AG04449 (cell line): ENCODE measurements at regions not wholly inside any gene's neighbourhood (a gene's known extent, or its start where the extent isn't known, plus 50 kb on each side); places are given as distances from the start of the nearest gene placed in this dataset.
"Not testable (repeated sequence)": the region's sequence is repeated elsewhere in the genome, so short reads cannot be mapped to it uniquely, and the experiment has no call there.

ENCODE experiments used
- CTCF ChIA-PET: fragments of 350-600 bp; formaldehyde crosslinking; extraction: SDS; loops from one replicate; lab custom pipeline; 2021; ENCODE audit warnings: antibody characterized with exemption; lab: Yijun Ruan, JAX
- POLR2A ChIA-PET: fragments of 400-600, 350-600 bp; formaldehyde crosslinking; extraction: SDS; loops from one replicate; lab custom pipeline; 2020; ENCODE audit warnings: antibody characterized with exemption, inconsistent platforms; lab: Yijun Ruan, JAX
- DNase-seq: peaks from one replicate; pipeline ENCODE4 v3.0.0-alpha.2; 2010; ENCODE audit warnings: low read depth, low spot score
- H3K4me3 ChIP-seq: 2 replicates; pipeline ENCODE4 v1.5.1; 2011; ENCODE audit warnings: low read depth, mild to moderate bottlenecking, control low read depth, low read length
- TF ChIP-seq, protein P1 (sequence below): IDR thresholded peaks from one replicate; pipeline ENCODE4 v1.5.1; 2011; ENCODE audit warnings: mild to moderate bottlenecking, moderate library complexity, low read length, control low read depth, inconsistent platforms; ENCODE audit not compliant: insufficient read depth; ENCODE audit errors: missing control alignments

DNA sequence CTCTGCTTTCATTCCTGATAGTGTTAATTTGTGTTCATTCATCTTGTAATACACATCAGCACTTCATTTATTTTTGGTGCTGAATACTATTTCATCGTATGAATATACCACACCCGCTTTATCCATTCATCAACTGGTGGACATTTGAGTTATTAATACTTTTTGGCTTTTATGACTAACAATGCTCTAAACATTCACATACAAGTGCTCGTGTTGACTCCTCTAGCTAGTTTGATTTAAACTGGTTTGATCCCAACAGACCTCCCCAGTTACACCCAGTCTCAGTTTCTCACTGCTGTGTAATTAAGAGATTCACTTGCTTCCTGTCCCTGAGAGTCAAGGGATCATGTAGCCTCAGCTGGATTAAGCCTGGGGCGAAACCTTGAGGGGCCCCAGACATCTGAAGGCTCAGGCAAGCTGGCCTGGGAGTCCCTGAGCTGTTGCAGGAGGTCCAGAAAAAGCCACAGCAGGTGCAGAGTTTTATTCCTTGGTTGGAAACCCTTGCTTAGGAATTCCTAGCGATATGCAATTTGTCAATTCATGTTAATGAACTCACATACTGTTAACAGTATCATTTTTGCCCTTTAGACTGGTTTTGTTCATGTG lies 52.8 kb upstream of the CLDN24 start:
- no peak for DNase-seq
- ChIA-PET POLR2A (no interaction called here), CTCF (no interaction called here)
- TF ChIP-seq, protein P1, sequence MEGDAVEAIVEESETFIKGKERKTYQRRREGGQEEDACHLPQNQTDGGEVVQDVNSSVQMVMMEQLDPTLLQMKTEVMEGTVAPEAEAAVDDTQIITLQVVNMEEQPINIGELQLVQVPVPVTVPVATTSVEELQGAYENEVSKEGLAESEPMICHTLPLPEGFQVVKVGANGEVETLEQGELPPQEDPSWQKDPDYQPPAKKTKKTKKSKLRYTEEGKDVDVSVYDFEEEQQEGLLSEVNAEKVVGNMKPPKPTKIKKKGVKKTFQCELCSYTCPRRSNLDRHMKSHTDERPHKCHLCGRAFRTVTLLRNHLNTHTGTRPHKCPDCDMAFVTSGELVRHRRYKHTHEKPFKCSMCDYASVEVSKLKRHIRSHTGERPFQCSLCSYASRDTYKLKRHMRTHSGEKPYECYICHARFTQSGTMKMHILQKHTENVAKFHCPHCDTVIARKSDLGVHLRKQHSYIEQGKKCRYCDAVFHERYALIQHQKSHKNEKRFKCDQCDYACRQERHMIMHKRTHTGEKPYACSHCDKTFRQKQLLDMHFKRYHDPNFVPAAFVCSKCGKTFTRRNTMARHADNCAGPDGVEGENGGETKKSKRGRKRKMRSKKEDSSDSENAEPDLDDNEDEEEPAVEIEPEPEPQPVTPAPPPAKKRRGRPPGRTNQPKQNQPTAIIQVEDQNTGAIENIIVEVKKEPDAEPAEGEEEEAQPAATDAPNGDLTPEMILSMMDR = no peak
- no peak overlapping the region for H3K4me3 ChIP-seq

DNA sequence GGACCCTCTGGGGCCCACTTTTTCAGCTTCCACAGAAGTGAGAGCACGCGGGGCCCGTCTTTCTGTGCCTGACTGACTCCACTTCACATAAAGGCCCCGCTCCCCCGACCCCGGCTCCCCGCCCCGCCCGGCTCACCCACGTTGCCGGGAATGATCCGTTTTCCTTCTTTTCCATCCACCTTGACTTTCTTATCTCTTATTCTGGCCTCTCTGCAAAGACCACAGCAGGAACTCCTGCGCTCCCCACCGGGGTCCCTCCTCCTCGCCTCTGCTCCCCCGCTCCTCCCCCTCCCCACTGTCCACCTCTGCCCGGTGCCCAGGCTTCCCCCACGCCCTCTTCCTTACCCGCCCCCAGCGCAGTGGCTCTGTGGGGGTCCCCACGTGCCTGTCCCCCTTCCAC lies 54.2 kb upstream of the CLDN24 start:
- TF ChIP-seq, protein P1 = no peak
- POLR2A ChIA-PET = no interaction called here
- DNase-seq = no peak
- CTCF ChIA-PET = no interaction called here
- no peak overlapping the region for H3K4me3 ChIP-seq

DNA sequence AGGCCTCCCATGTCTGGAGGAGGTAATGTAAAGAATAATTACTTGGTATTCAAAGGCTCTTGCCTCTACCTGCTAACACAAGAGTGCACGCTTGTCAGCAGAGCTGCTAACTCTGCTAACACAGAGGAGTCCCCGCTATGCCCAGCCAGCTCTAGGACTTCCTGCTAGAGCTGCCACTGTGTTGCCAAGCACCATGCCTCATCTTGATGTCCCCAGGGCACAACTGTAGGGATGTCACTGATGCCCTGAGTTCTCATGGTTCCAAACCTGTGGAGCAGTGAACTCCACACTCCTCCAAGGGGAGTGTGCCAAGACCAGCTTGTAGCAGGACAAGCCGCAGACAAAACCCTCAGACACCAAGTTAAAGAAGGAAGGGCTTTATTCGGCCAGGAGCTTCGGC lies 55.3 kb upstream of the CLDN24 start:
- POLR2A ChIA-PET = no interaction called here
- TF ChIP-seq, protein P1 = no peak

DNA sequence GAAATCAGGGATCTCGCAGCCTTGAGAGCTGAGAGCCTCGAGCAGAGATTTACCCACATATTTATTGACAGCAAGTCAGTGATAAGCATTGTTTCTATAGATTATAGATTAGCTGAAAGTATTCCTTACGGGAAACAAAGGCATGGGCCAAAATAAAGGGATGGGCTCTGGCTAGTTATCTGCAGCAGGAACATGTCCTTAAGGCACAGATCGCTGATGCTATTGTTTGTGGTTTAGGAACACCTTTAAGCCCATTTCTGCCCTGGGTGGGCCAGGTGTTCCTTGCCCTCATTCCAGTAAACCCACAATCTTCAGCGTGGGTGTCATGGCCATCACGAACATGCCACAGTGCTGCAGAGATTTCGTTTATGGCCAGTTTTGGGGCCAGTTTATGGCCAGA lies 56.1 kb upstream of the CLDN24 start:
- CTCF ChIA-PET = interaction anchor here (1.3 to 1.8 kb wide), 3 partner anchors 10 to 21 kb away, joined by 3 to 5 read pairs (median 4); no protein-coding TSS in a partner anchor
- H3K4me3 ChIP-seq, POLR2A ChIA-PET, DNase-seq: not testable (repeated sequence)

More for the DNA sequence above, 55.3 kb upstream of the CLDN24 start:
- DNase-seq = no peak
- H3K4me3 ChIP-seq = no peak overlapping the region
- CTCF ChIA-PET = interaction anchor here (1.3 kb wide), 1 partner anchor 22 kb away, joined by 4 read pairs; no protein-coding TSS in a partner anchor

DNA sequence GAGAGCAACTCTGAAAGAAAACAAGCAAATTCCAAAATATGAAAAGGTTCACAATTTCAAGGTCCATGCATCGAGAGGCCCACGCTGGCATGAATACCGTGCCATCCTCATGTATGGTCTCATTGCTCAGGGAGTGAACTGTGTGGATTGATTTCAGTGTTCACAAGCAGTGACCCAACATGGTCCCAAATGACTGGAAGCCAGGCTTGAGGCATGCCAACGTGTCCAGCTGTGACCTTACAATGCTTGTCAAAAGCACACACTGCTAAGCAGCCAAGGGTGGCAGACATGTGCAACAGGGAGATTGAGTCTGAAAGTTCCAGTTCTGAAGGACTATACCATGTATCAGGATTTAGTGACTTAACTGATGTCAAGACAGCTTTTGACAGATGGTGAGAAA lies 58.7 kb upstream of the CLDN24 start:
- DNase-seq = no peak
- H3K4me3 ChIP-seq = no peak overlapping the region
- POLR2A ChIA-PET = no interaction called here
- CTCF ChIA-PET = no interaction called here
- TF ChIP-seq, protein P1 = no peak

DNA sequence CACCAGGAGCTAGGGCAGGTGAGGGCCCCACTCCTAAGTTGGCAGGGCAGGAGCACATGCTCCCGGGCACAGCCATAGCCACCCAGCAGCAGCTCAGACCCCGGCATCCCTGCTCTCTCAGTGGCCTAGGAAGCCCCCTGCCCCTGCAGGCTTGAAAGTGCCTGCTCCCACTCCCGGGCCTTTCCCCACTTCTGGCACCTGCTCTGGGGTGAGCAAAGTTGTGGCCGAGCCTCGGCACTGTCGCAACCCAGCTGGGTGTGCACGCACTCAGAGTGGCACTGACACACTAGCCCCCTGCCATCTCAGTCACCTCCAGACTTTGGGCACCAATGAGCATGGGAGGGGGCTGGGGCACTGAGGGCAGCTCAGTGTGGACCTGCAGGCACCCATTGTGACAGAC lies 60.8 kb upstream of the CDKN2AIP start:
- TF ChIP-seq, protein P1 = no peak
- H3K4me3 ChIP-seq = no peak overlapping the region
- CTCF ChIA-PET = interaction anchor here (1.0 kb wide), 2 partner anchors 16 to 24 kb away, joined by 3 read pairs; no protein-coding TSS in a partner anchor
- no peak for DNase-seq
- POLR2A ChIA-PET = no interaction called here

DNA sequence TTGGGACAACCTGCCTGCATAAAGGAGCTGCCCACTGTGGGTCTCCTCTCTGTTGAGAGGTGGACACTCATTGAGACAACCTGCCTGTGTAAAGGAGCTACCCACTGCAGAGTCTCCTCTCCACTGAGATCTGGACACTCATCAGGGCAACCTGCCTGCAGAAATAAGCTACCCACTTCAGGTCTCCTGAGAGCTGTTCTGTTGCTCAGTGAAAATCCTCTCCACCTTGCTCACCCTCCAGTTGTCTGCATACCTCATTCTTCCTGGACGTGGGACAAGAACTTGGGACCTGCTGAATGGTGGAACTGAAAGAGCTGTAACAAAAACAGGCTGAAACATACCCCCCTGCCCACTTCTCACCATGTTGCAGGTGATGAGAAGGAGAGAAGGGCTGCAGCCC lies 59.9 kb upstream of the CDKN2AIP start:
- no peak overlapping the region for H3K4me3 ChIP-seq
- ChIA-PET POLR2A (no interaction called here), CTCF (interaction anchor here (1.0 kb wide), 1 partner anchor 23 kb away, joined by 3 read pairs; no protein-coding TSS in a partner anchor)
- TF ChIP-seq, protein P1 = no peak
- no peak for DNase-seq
